OCI-LY7 (cell line): ENCODE measurements at regions not wholly inside any gene's neighbourhood (a gene's known extent, or its start where the extent isn't known, plus 50 kb on each side); places are given as distances from the start of the nearest gene placed in this dataset.

Experiments
- EZH2phosphoT487 ChIP-seq: fragments of 200-600 bp; sonication (generic); IDR thresholded peaks from 2 replicates; pipeline ENCODE4 v1.6.1; 2018; ENCODE audit warnings: low read depth, borderline replicate concordance, mild to moderate bottlenecking, mixed run types, antibody characterized with exemption, low read length, moderate library complexity, mixed read lengths
- TF ChIP-seq, protein P1 (sequence below): fragments of 200-600 bp; sonication (generic); conservative IDR thresholded peaks from 2 replicates; pipeline ENCODE4 v1.5.1; 2014; ENCODE audit warnings: mild to moderate bottlenecking, antibody characterized with exemption, low read length, moderate library complexity, mixed read lengths

DNA sequence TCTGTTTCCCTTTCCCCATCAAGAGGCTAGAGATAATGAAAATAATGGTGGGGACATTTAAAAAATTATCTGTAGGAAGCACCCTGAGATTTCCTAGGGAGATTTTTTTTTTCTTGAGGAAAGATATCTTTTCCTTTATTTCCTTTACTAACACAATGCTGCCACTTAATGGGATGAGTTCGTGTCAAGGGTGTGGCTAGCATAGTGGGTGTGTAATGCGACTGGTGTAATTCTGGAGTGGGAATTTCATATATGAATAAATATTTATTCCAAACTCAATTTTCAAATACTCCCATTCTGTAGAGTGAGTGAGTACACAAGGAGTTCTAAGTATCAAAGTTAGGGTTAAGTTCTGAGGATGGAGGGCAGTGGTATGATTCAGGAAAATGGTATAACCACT, 66.1 kb upstream of the GALNT15 start:
- TF ChIP-seq, protein P1, sequence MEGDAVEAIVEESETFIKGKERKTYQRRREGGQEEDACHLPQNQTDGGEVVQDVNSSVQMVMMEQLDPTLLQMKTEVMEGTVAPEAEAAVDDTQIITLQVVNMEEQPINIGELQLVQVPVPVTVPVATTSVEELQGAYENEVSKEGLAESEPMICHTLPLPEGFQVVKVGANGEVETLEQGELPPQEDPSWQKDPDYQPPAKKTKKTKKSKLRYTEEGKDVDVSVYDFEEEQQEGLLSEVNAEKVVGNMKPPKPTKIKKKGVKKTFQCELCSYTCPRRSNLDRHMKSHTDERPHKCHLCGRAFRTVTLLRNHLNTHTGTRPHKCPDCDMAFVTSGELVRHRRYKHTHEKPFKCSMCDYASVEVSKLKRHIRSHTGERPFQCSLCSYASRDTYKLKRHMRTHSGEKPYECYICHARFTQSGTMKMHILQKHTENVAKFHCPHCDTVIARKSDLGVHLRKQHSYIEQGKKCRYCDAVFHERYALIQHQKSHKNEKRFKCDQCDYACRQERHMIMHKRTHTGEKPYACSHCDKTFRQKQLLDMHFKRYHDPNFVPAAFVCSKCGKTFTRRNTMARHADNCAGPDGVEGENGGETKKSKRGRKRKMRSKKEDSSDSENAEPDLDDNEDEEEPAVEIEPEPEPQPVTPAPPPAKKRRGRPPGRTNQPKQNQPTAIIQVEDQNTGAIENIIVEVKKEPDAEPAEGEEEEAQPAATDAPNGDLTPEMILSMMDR = no peak
- TF ChIP-seq EZH2phosphoT487 = no peak
